IPS-18c (cell line): ENCODE measurements at regions not wholly inside any gene's neighbourhood (a gene's known extent, or its start where the extent isn't known, plus 50 kb on each side); places are given as distances from the start of the nearest gene placed in this dataset.

Experiments used
- H3K4me3 ChIP-seq: 2 replicates; pipeline ENCODE4 v1.7.0; 2013; ENCODE audit warnings: low read depth, mild to moderate bottlenecking, low read length, moderate library complexity; ENCODE audit not compliant: insufficient read depth
- H3K9me3 ChIP-seq: one replicate; pipeline ENCODE4 v1.6.1; 2013; ENCODE audit warnings: mild to moderate bottlenecking, low read length, moderate library complexity; ENCODE audit not compliant: control insufficient read depth, insufficient read depth

DNA sequence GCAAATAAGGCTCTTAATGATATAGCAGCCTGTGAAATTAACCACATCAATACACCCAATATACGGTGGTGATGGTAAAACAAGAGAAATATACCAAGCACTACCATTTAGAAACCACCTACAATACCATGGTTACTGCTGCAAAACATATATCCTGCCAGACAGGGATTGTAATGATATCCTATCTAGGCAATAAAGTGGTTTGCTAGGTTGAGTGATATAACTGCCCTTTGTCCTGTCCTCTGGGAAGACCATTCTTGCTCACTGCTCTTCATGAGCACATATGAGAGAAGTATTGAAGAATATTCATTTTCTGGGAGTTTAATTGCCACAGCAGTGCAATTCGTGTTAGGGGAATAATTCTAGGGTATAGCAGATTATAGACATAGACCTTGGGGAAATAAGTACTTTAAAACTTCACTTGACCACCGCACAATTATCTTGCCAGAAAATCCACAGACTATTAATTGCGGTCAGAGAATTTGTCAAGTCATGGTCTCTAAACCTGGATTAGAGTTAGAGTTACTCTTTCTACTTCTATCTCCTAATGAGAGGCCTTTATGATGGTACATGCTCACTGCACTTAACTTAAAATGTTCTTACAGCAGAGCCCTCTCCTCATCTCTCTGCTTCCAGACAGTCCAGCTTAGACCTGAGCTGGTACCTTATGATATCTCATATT, 413.0 kb downstream of the ZNF608 start:
- H3K9me3 ChIP-seq = no peaks in the 10 kb centered on the region
- H3K4me3 ChIP-seq = no peak overlapping the region

GRCh38 chr5:124332273-124332672, 414.2 kb downstream of the ZNF608 start:
- no peaks in the 10 kb centered on the region for H3K9me3 ChIP-seq

GRCh38 chr5:124330595-124331220, 415.7 kb downstream of the ZNF608 start:
- H3K4me3 ChIP-seq = no peak overlapping the region
- no peaks in the 10 kb centered on the region for H3K9me3 ChIP-seq

More at GRCh38 chr5:124332273-124332672, 414.2 kb downstream of the ZNF608 start:
- H3K4me3 ChIP-seq = no peak overlapping the region

- no peak overlapping the region for H3K4me3 ChIP-seq
Measured at GRCh38 chr5:124328201-124328600, 418.2 kb downstream of the ZNF608 start.

DNA sequence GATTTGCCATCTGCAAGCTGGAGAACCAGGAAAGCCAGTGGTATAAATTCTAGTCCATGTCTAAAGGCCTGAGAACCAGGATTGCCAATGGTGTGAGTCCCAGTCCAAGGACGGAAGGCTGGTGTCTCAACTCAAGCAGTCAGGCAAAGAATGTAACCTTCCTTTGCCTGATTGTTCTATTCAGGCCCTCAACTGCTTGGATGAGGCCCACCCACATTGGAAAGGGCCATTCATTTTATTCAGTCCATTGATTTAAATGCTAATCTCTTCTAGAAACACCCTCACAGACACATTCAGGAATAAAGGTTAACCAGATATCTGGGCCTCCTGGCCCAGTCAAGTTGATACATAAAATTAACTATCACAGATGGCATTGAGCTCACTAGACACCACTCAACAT, 427.8 kb downstream of the ZNF608 start:
- Histone ChIP-seq H3K4me3 (no peak overlapping the region), H3K9me3 (no peaks in the 10 kb centered on the region)

More at GRCh38 chr5:124328201-124328600, 418.2 kb downstream of the ZNF608 start:
- no peaks in the 10 kb centered on the region for H3K9me3 ChIP-seq

DNA sequence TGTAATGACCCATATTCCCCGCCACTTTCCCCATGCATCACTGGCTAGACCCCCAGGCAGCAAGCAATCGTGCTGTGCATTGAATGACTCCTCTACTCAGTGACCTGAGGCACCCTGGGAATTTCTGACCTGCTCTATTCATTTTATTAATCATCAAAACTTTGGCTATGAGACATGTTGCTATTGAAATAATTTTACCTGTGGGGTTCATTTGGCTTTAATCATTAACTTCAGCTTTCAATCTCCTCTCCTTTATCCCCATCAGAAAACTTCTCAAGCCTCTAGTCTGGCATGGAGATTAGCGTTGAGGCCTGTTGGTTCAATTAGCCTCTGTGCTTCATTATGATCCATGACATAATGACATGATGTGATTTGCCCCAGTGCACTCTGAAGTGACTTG, 429.0 kb downstream of the ZNF608 start:
- Histone ChIP-seq H3K9me3 (no peaks in the 10 kb centered on the region), H3K4me3 (no peak overlapping the region)

- Histone ChIP-seq H3K9me3 (no peaks in the 10 kb centered on the region), H3K4me3 (no peak overlapping the region)
Measured at GRCh38 chr5:124315741-124316415, 430.6 kb downstream of the ZNF608 start.

DNA sequence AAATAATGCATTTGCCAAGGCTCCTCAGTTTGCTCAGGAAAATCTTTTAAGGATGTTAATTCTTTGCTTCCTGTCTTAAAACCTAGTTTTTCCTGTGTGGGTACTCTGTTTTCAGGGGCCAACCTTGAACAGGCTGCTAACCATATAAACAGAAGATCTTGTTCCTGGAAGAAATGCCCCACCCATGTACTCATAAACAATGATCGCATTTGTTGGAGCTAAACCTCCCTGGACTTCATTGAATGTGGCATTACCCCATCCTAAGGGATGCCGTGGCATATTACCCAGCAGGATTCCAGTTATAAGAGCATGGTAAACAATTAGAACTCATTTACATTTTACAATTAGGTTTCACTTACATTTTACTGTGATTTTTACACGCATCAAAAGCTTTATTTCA, 436.0 kb downstream of the ZNF608 start:
- no peak overlapping the region for H3K4me3 ChIP-seq
- no peaks in the 10 kb centered on the region for H3K9me3 ChIP-seq

- Histone ChIP-seq H3K9me3 (no peaks in the 10 kb centered on the region), H3K4me3 (no peak overlapping the region)
Measured at GRCh38 chr5:124309241-124309980, 437.0 kb downstream of the ZNF608 start.

- no peak overlapping the region for H3K4me3 ChIP-seq
- H3K9me3 ChIP-seq = peaks cover 4% of the 10 kb centered on the region
Measured at GRCh38 chr5:124303366-124303765, 443.1 kb downstream of the ZNF608 start.

DNA sequence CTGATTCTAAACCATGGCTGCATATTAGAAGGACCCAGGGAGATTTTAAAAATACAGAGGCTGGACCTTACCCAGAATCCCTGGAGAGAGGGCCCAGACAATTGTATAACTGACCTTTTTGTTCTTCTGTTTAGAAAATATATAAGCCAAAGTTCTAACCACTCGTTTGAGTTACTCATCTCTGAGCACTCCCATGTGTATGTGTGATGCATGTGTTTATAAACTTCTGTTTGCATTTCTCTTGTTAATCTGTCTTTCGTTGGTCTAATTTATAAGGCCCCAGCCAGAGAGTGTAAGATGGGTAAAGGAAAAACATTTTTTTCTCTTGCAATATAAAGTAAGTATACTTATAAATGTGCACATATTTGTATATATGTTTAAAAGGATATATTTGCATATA, 443.9 kb downstream of the ZNF608 start:
- no peak overlapping the region for H3K4me3 ChIP-seq
- peaks cover 4% of the 10 kb centered on the region for H3K9me3 ChIP-seq

DNA sequence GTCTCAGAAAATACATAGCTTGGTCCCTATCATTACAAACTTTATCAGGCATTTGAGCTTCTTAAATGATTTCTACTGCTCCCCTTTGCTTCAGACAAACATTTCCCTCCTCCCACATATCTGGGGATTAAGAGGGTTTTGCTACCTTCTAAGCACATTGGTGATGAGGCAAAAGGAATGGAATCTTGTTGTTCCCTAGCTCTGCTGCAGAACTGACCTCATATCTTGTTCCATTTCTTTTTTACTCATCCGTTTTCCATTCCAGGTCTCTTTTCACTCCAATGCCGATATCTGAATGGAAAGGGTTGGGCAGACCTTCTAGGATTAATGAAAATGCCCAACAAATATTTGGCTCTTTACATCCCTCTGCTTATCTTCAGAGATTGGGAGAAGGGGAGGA, 444.6 kb downstream of the ZNF608 start:
- no peak overlapping the region for H3K4me3 ChIP-seq
- peaks cover 7% of the 10 kb centered on the region for H3K9me3 ChIP-seq

- Histone ChIP-seq H3K4me3 (no peak overlapping the region), H3K9me3 (peaks cover 7% of the 10 kb centered on the region)
Measured at GRCh38 chr5:124300815-124301621, 445.4 kb downstream of the ZNF608 start.

DNA sequence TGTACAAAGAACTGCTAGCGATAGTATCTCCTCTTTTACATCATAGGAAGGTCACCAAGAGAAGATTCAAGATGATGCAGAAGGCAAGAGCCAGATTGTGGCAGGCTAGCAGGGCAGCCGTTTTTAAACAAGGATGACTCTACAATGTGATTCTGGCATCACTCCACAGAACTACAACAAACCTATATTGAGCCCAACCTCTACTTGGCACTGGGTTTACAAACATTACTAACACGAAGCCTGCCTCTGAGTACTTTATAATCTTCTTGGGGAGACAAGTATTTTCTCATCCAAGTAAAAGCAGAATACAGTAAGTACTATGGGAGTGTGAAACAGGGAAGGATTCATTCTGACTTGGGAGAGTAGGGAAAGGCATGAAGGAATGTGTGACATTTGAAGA, 448.6 kb downstream of the ZNF608 start:
- H3K4me3 ChIP-seq = no peak overlapping the region
- H3K9me3 ChIP-seq = peaks cover 3% of the 10 kb centered on the region

DNA sequence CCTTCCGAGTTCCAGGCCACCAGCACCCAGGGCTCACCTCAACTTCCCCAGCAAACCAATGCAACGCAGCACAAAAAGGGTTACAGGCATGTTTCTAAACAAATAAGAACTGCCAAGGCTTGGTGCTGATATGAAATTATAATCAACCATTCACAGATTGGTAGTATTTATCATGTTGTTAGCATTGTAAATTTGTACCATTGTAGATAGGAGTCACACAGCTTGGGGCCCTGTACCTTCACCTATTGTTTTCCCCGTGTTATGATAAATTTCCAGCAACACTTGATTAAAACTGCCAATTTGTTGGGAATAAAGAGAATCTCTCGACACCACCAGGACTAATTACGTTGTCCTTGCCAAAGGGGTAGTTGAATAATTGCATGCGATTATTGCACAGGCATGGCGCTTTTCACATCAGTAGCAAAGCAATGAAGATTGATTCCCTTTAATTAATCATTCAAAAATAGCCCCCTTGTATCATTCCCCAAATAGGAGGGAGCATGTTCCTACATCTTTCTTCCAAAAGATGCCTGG, 454.1 kb downstream of the ZNF608 start:
- no peak overlapping the region for H3K4me3 ChIP-seq
- H3K9me3 ChIP-seq = peaks cover 2% of the 10 kb centered on the region

- no peak overlapping the region for H3K4me3 ChIP-seq
- H3K9me3 ChIP-seq = no peaks in the 10 kb centered on the region
Measured at GRCh38 chr5:124289641-124290311, 456.7 kb downstream of the ZNF608 start.
